B cell (primary cell): ENCODE measurements at regions not wholly inside any gene's neighbourhood (a gene's known extent, or its start where the extent isn't known, plus 50 kb on each side); places are given as distances from the start of the nearest gene placed in this dataset.

Experiments used
- ATAC-seq: fragments of 200-7000 bp; cut with Tn5 transposase; one replicate; pipeline ENCODE4 v1.10.0; 2021; ENCODE audit warnings: low read depth, mild to moderate bottlenecking, moderate number of reproducible peaks, moderate library complexity
- CTCF ChIA-PET: fragments of 350-600 bp; sonication (Branson Sonifier 250); formaldehyde crosslinking; loops from one replicate; lab custom pipeline; 2021; ENCODE audit warnings: antibody characterized with exemption, inconsistent platforms; lab: Charles Lee
- POLR2A ChIA-PET: fragments of 350-600 bp; sonication (Branson Sonifier 250); formaldehyde crosslinking; loops from one replicate; lab custom pipeline; 2021; ENCODE audit warnings: antibody characterized with exemption; lab: Charles Lee
- DNase-seq: peaks from one replicate; pipeline ENCODE4 v3.0.0; 2013
- H2AFZ ChIP-seq: 2 replicates; pipeline ENCODE4 v1.6.1; 2012; ENCODE audit warnings: mild to moderate bottlenecking, low read depth, low read length; ENCODE audit not compliant: insufficient read depth, poor library complexity, severe bottlenecking
- H3K27ac ChIP-seq, 2 donors: 1 replicate in 1 of 2; 2 replicates in 1 of 2; pipeline ENCODE4 v1.5.1; 2012 to 2013; ENCODE audit warnings: low read length in 2 of 2, mild to moderate bottlenecking in 2 of 2, moderate library complexity in 1 of 2
- H3K27me3 ChIP-seq, 4 experiments: fragments of 200-600 bp in 1 of 4; sonication (generic) in 1 of 4; replicated peaks in 1 of 4; 1 replicate in 2 of 4; 2 replicates in 2 of 4; pipeline versions ENCODE4 v1.6.1 to v1.7.0; 2013 to 2016; ENCODE audit warnings: low read length in 3 of 4, mild to moderate bottlenecking in 2 of 4, mixed read lengths in 1 of 4, moderate library complexity in 1 of 4; ENCODE audit not compliant: insufficient read depth in 4 of 4, control insufficient read depth in 3 of 4; ENCODE audit errors: control extremely low read depth in 1 of 4
- H3K36me3 ChIP-seq, 2 experiments: replicated peaks in 1 of 2; 1 replicate in 1 of 2; 2 replicates in 1 of 2; pipeline versions ENCODE4 v1.6.1 to v1.7.1; 2013; ENCODE audit warnings: low read length in 1 of 2; ENCODE audit not compliant: insufficient read depth in 2 of 2, control insufficient read depth in 1 of 2; ENCODE audit errors: control extremely low read depth in 1 of 2, extremely low read depth in 1 of 2
- H3K4me1 ChIP-seq, 2 donors: fragments of 200-600 bp in 1 of 2; sonication (generic) in 1 of 2; 1 replicate in 1 of 2; 2 replicates in 1 of 2; pipeline versions ENCODE4 v1.5.1 to v1.6.1; 2013 to 2017; ENCODE audit warnings: low read length in 2 of 2; ENCODE audit not compliant: control insufficient read depth in 2 of 2, insufficient read depth in 2 of 2
- H3K4me2 ChIP-seq: replicated peaks from 2 replicates; pipeline ENCODE3; 2012; ENCODE audit warnings: mild to moderate bottlenecking, low read depth, low read length; ENCODE audit not compliant: poor library complexity, severe bottlenecking
- H3K4me3 ChIP-seq, 5 experiments: fragments of 200-600 bp in 1 of 5; sonication (generic) in 1 of 5; 1 replicate in 3 of 5; 2 replicates in 2 of 5; pipeline versions ENCODE4 v1.5.1 to v1.7.0; 2011 to 2016; ENCODE audit warnings: low read length in 4 of 5, mild to moderate bottlenecking in 4 of 5, low read depth in 2 of 5, control low read depth in 1 of 5, moderate library complexity in 1 of 5; ENCODE audit not compliant: insufficient read depth in 1 of 5; ENCODE audit errors: control extremely low read depth in 1 of 5, extremely low read depth in 1 of 5
- H3K79me2 ChIP-seq: fragments of 200-600 bp; sonication (generic); one replicate; pipeline ENCODE4 v1.6.0; 2016; ENCODE audit warnings: low read length; ENCODE audit not compliant: control insufficient read depth, insufficient read depth
- H3K9ac ChIP-seq: fragments of 200-600 bp; sonication (generic); 2 replicates; pipeline ENCODE4 v1.6.1; 2017; ENCODE audit warnings: mild to moderate bottlenecking, low read length, moderate library complexity
- H3K9me3 ChIP-seq, 3 donors: one replicate each; pipeline versions ENCODE4 v1.6.1 to v1.7.1; 2013; ENCODE audit warnings: low read length in 2 of 3; ENCODE audit not compliant: control insufficient read depth in 2 of 3, insufficient read depth in 1 of 3; ENCODE audit errors: control extremely low read depth in 1 of 3
- H4K20me1 ChIP-seq: 2 replicates; pipeline ENCODE4 v1.6.0; 2012; ENCODE audit warnings: mild to moderate bottlenecking, low read length; ENCODE audit not compliant: insufficient read depth, control insufficient read depth, poor library complexity, severe bottlenecking
- H3K27ac Mint-ChIP-seq: one replicate; pipeline ENCODE4 v1.8.0; 2021; ENCODE audit warnings: mixed read lengths
- H3K27me3 Mint-ChIP-seq: one replicate; pipeline ENCODE4 v1.8.0; 2021; ENCODE audit warnings: mixed read lengths
- H3K4me1 Mint-ChIP-seq: one replicate; pipeline ENCODE4 v1.8.0; 2021; ENCODE audit warnings: mixed read lengths
- H3K4me3 Mint-ChIP-seq: one replicate; pipeline ENCODE4 v1.8.0; 2021; ENCODE audit warnings: mixed read lengths
- H3K9me3 Mint-ChIP-seq: one replicate; pipeline ENCODE4 v1.8.0; 2022; ENCODE audit warnings: mixed read lengths; ENCODE audit not compliant: insufficient read depth
- CTCF ChIP-seq: fragments of 200-600 bp; IDR thresholded peaks from one replicate; pipeline ENCODE4 v1.8.0; 2022; ENCODE audit warnings: antibody characterized with exemption, mild to moderate bottlenecking
- EZH2 ChIP-seq: IDR thresholded peaks from 2 replicates; pipeline ENCODE4 v1.6.1; 2012; ENCODE audit warnings: borderline replicate concordance, low read depth, mild to moderate bottlenecking, moderate library complexity, low read length; ENCODE audit not compliant: insufficient read depth, poor library complexity, severe bottlenecking
- WGBS: methylation state at CpG from one replicate; pipeline ENCODE4 v1.1.5; 2013; ENCODE audit warnings: missing lambda C conversion rate; ENCODE audit not compliant: insufficient coverage; 5-methylcytosine and 5-hydroxymethylcytosine counted together
- intact Hi-C: fragments of 100-400 bp; cut with micrococcal nuclease; formaldehyde crosslinking; loops from one replicate; pipeline ENCODE4 v1.10.0; 2022

- H3K27ac ChIP-seq, result no peak overlapping the region
- Mint-ChIP-seq H3K9me3 (peaks cover 8% of the 10 kb centered on the region), H3K27me3 (no peaks in the 10 kb centered on the region), H3K27ac (no peak overlapping the region), H3K4me3 (no peak overlapping the region), H3K4me1 (no peaks in the 10 kb centered on the region)
- no peaks in the 10 kb centered on the region for H3K27me3 ChIP-seq
- H2AFZ ChIP-seq, result no peak overlapping the region
- ATAC-seq, result no peak
- no peak overlapping the region for H3K4me3 ChIP-seq
- no peak overlapping the region for H3K9ac ChIP-seq
- no peaks in the 10 kb centered on the region for H4K20me1 ChIP-seq
- no peaks in the 10 kb centered on the region for H3K9me3 ChIP-seq
- no peaks in the 10 kb centered on the region for H3K79me2 ChIP-seq
- no CpG with 5 or more reads among the region's 4 CpGs for WGBS
- ChIA-PET CTCF (no interaction called here), POLR2A (no interaction called here)
- intact Hi-C loops, result no loop called here
- no peaks in the 10 kb centered on the region for H3K4me1 ChIP-seq
- TF ChIP-seq CTCF (no peak), EZH2 (no peak)
- no peaks in the 10 kb centered on the region for H3K36me3 ChIP-seq
- DNase-seq, result no peak
- no peak overlapping the region for H3K4me2 ChIP-seq
Observed at GRCh38 chr1:102103646-102104045, 106.9 kb upstream of the OLFM3 start.

DNA sequence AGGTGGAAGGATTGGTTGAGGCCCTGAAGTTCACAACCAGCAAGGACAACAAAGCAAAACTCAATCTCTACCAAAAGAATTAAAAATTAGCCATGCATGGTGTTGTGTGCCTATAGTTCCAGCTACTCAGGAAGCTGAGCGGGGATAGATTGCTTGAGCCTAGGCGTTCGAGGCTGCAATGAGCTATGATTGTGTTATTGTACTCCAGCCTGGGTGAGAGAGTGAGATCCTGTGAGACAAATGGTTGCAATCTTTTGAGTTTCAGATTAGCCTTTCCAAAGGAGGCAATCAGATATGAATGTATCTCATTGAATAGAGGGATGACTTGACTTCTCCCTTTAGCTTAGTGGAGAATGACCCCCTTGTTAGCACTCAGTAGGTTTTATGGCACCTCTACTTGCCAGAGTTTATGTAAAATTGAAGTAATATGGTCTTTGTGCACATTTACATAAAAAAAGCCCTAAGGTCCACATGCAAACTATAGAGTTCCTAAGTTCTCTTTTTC lies 105.6 kb upstream of the OLFM3 start:
- ChIA-PET CTCF (no interaction called here), POLR2A (no interaction called here)
- Mint-ChIP-seq H3K27ac (no peak overlapping the region), H3K4me1 (no peaks in the 10 kb centered on the region), H3K27me3 (no peaks in the 10 kb centered on the region), H3K9me3 (peaks cover 2% of the 10 kb centered on the region), H3K4me3 (no peak overlapping the region)
- TF ChIP-seq EZH2 (no peak), CTCF (no peak)
- Histone ChIP-seq H3K9ac (no peak overlapping the region), H3K4me2 (no peak overlapping the region), H3K4me1 (no peaks in the 10 kb centered on the region), H3K27me3 (no peaks in the 10 kb centered on the region), H3K9me3 (no peaks in the 10 kb centered on the region), H3K79me2 (no peaks in the 10 kb centered on the region), H3K36me3 (no peaks in the 10 kb centered on the region), H4K20me1 (no peaks in the 10 kb centered on the region), H3K4me3 (no peak overlapping the region), H3K27ac (no peak overlapping the region), H2AFZ (no peak overlapping the region)
- ATAC-seq (no peak), DNase-seq (no peak)
- intact Hi-C loops, result no loop called here
- WGBS, result 93% methylated on average over 3 of the region's 3 CpGs
